ENCODE measurements at regions not wholly inside any gene's neighbourhood (a gene's known extent, or its start where the extent isn't known, plus 50 kb on each side); places are given as distances from the start of the nearest gene placed in this dataset.

DNA sequence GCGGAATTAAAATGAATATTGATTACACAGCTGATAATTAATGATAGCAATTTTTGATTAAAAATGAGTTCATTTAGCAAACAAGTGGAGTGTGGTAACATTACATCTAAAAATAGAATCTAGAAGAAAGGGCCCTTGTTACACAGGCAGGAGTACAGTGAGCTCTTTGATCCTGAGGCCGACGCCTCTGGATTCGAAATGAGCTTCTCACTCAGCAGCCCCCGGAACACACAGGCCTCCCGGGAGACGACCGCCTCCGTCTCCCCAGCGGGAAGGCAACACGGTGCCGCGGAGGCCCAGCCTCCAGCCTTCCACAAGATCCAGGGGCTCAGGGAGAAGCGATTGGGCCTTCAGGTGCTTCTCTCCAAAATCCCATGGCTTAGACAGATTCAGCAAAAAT, 379.1 kb downstream of the BRD1 start:
- DNase-seq (ENCODE audit: low spot score): no peak
- TF ChIP-seq CTCF (IDR thresholded peaks at IDR 0.05): no peak
- no peak overlapping the region for H3K4me3 ChIP-seq
- no peak overlapping the region for H3K27ac ChIP-seq

- DNase-seq (ENCODE audit: low spot score): no peak
- H3K27ac ChIP-seq: no peak overlapping the region
These were observed 379.8 kb downstream of the BRD1 start for GRCh38 chr22:49447837-49448236.

DNA sequence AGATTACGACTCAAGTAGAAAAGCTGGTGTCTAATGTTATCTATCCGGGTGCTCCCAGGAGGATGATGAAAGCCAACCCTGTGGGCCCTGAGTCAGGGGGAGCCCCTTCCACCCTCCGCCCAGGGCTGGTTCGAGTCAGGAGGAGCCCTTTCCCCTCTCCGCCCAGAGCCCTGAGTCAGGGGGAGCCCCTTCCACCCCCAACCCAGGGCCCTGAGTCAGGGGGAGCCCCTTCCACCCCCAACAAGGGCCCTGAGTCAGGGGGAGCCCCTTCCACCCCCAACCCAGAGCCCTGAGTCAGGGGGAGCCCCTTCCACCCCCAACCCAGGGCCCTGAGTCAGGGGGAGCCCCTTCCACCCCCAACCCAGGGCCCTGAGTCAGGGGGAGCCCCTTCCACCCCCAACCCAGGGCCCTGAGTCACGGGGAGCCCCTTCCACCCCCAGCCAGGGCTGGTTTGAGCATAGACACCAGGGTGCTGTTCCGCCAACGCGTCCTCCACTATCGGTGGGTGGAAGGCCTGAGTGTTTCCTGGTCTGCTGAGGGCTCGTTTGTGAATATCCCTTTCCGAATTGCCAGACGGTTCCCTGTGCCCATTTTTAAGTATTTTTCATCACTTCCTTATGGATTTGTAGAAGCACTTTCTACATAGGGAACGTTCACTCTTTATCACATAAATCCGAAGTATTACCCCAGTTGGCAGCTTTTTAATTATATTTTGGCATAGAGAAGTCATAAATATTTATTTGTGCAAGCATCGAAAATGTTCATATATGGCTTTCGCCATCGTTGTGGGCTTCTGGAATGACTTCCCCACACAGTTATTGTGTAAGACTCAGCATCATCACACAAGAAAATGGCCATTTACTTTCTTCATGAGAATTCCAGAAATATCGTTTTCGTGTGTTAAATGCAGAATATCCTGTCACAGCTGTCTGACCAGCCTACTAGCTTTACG, 380.6 kb downstream of the BRD1 start:
- DNase-seq (ENCODE audit: low spot score): no peak
- no peak overlapping the region for H3K4me3 ChIP-seq
- no peak for TF ChIP-seq CTCF (IDR thresholded peaks at IDR 0.05)
- H3K27ac ChIP-seq: no peak overlapping the region

More at GRCh38 chr22:49447837-49448236, 379.8 kb downstream of the BRD1 start:
- H3K4me3 ChIP-seq: no peak overlapping the region
- TF ChIP-seq CTCF (IDR thresholded peaks at IDR 0.05): no peak

DNA sequence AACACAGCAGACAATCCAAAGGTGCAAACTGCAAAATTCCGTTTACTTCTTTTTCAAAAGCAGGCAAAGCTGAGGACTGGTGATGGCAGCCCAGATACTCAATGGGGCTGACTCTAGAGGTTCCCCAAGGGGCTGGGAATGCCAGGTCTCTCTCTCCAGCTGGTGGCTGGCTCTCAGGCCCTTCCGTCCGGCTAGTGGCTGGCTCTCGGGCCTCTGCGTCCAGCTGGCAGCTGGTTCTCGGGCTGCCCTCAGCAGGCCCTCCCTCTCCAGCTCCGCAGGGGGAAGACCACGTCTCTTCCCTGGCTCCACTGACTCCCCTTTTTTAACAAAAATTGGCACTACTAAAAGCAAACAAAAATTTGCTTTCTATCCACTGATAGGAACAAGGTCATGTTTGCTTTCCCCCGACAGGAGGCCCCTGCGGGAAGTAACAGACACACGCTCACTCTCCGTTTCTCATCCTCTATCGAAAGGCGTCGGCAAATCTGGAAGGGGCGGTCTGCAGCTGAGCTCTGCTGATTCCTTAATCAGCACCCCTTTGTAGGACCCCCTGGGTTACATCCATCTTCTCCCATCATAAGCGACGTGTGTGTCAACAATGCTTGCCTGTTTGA, 381.4 kb downstream of the BRD1 start:
- no peak for TF ChIP-seq CTCF (IDR thresholded peaks at IDR 0.05)
- Histone ChIP-seq H3K4me3 (no peak overlapping the region), H3K27ac (no peak overlapping the region)
- DNase-seq (ENCODE audit: low spot score): no peak

- TF ChIP-seq CTCF (IDR thresholded peaks at IDR 0.05): no peak
- Histone ChIP-seq H3K4me3 (no peak overlapping the region), H3K27ac (no peak overlapping the region)
- DNase-seq (ENCODE audit: low spot score): no peak
These were observed 382.9 kb downstream of the BRD1 start for GRCh38 chr22:49444781-49445180.

DNA sequence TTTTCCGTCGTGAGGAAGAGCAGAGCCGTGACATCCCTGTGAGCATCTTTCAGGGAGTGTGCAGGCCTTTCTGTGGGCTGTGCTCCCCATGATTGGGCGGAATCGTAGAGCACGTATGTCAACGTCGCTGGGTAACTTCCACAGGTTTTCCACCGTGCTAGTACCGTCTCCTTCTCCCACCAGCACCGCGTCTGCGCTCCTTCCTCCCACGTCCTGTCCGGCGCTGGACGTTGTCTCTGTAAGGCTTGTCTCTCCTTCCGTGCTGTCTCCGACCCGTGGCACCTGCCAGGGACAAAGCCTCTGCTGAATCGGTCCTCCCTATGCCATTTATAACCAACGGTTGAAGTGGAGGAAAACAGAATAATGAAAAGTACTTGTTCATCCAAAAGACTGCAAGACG, 386.7 kb downstream of the BRD1 start:
- no peak for DNase-seq (ENCODE audit: low spot score)
- no peak for TF ChIP-seq CTCF (IDR thresholded peaks at IDR 0.05)
- H3K27ac ChIP-seq: no peak overlapping the region
- H3K4me3 ChIP-seq: no peak overlapping the region

GRCh38 chr22:49439373-49439772, 388.3 kb downstream of the BRD1 start:
- DNase-seq (ENCODE audit: low spot score): no peak
- TF ChIP-seq CTCF (IDR thresholded peaks at IDR 0.05): no peak
- H3K4me3 ChIP-seq: no peak overlapping the region
- H3K27ac ChIP-seq: no peak overlapping the region
